ENCODE measurements at regions not wholly inside any gene's neighbourhood (a gene's known extent, or its start where the extent isn't known, plus 50 kb on each side); places are given as distances from the start of the nearest gene placed in this dataset.

- BruUV-seq (replicated peaks), result no TSS peak
- no peaks in the 10 kb centered on the region for H3K9me1 ChIP-seq (ENCODE audit: control insufficient read depth, insufficient read depth, low read length)
- H3K4me1 ChIP-seq (replicated peaks in 1 of 2; ENCODE audit: control insufficient read depth in 2 of 2, insufficient read depth in 2 of 2, low read length in 2 of 2), result peaks cover 9 to 14% of the 10 kb centered on the region in 2 experiments; a peak in 4 of 5 replicates
- ChIA-PET CTCF (ENCODE audit: low intra/inter-chr PET ratio) (no interaction called here), POLR2A (interaction anchor here (1.0 kb wide), 1 partner anchor 9 kb away, joined by 3 read pairs; no protein-coding TSS in a partner anchor)
- no peak overlapping the region for H3K9ac ChIP-seq (ENCODE audit: insufficient read depth in 1 of 2, low read depth in 2 of 2, low read length in 2 of 2)
- no peaks in the 10 kb centered on the region for H3K9me3 ChIP-seq (replicated peaks; ENCODE audit: control insufficient read depth, insufficient read depth, low read depth, low read length)
- ATAC-seq (no peak), DNase-seq (ENCODE audit: extremely low read depth in 1 of 4, low spot score in 3 of 4) (no peak), FAIRE-seq (no peak)
- no peak overlapping the region for H3K4me2 ChIP-seq (ENCODE audit: insufficient read depth, low read length)
- H3K4me3 ChIP-seq, result no peak overlapping the region
- no peaks in the 10 kb centered on the region for H3K79me2 ChIP-seq (ENCODE audit: control insufficient read depth, insufficient read depth, low read length)
- in situ Hi-C loops (cut with MboI), result no loop called here
- no peaks in the 10 kb centered on the region for H3K36me3 ChIP-seq (ENCODE audit: control insufficient read depth, insufficient read depth, low read length)
- peaks cover 0 to 13% of the 10 kb centered on the region in 2 experiments; a peak in 1 of 5 replicates for H3K27me3 ChIP-seq (ENCODE audit: control insufficient read depth in 2 of 2, insufficient read depth in 2 of 2, low read length in 2 of 2)
- intact Hi-C loops (cut with micrococcal nuclease), result no loop called here
- WGBS (ENCODE audit: insufficient coverage, low coverage, missing lambda C conversion rate), result 46% methylated on average over 8 of the region's 8 CpGs
- H4K20me1 ChIP-seq (replicated peaks; ENCODE audit: control insufficient read depth, insufficient read depth, low read length), result no peaks in the 10 kb centered on the region
- no peak overlapping the region for H3K27ac ChIP-seq (ENCODE audit: extremely low read depth, low read depth, low read length)
- H2AFZ ChIP-seq (ENCODE audit: low read depth, low read length), result no peak overlapping the region
- TF ChIP-seq SAFB (IDR thresholded peaks at IDR 0.05; ENCODE audit: borderline replicate concordance, low read depth, low read length), result no peak
- TF ChIP-seq, protein P1, sequence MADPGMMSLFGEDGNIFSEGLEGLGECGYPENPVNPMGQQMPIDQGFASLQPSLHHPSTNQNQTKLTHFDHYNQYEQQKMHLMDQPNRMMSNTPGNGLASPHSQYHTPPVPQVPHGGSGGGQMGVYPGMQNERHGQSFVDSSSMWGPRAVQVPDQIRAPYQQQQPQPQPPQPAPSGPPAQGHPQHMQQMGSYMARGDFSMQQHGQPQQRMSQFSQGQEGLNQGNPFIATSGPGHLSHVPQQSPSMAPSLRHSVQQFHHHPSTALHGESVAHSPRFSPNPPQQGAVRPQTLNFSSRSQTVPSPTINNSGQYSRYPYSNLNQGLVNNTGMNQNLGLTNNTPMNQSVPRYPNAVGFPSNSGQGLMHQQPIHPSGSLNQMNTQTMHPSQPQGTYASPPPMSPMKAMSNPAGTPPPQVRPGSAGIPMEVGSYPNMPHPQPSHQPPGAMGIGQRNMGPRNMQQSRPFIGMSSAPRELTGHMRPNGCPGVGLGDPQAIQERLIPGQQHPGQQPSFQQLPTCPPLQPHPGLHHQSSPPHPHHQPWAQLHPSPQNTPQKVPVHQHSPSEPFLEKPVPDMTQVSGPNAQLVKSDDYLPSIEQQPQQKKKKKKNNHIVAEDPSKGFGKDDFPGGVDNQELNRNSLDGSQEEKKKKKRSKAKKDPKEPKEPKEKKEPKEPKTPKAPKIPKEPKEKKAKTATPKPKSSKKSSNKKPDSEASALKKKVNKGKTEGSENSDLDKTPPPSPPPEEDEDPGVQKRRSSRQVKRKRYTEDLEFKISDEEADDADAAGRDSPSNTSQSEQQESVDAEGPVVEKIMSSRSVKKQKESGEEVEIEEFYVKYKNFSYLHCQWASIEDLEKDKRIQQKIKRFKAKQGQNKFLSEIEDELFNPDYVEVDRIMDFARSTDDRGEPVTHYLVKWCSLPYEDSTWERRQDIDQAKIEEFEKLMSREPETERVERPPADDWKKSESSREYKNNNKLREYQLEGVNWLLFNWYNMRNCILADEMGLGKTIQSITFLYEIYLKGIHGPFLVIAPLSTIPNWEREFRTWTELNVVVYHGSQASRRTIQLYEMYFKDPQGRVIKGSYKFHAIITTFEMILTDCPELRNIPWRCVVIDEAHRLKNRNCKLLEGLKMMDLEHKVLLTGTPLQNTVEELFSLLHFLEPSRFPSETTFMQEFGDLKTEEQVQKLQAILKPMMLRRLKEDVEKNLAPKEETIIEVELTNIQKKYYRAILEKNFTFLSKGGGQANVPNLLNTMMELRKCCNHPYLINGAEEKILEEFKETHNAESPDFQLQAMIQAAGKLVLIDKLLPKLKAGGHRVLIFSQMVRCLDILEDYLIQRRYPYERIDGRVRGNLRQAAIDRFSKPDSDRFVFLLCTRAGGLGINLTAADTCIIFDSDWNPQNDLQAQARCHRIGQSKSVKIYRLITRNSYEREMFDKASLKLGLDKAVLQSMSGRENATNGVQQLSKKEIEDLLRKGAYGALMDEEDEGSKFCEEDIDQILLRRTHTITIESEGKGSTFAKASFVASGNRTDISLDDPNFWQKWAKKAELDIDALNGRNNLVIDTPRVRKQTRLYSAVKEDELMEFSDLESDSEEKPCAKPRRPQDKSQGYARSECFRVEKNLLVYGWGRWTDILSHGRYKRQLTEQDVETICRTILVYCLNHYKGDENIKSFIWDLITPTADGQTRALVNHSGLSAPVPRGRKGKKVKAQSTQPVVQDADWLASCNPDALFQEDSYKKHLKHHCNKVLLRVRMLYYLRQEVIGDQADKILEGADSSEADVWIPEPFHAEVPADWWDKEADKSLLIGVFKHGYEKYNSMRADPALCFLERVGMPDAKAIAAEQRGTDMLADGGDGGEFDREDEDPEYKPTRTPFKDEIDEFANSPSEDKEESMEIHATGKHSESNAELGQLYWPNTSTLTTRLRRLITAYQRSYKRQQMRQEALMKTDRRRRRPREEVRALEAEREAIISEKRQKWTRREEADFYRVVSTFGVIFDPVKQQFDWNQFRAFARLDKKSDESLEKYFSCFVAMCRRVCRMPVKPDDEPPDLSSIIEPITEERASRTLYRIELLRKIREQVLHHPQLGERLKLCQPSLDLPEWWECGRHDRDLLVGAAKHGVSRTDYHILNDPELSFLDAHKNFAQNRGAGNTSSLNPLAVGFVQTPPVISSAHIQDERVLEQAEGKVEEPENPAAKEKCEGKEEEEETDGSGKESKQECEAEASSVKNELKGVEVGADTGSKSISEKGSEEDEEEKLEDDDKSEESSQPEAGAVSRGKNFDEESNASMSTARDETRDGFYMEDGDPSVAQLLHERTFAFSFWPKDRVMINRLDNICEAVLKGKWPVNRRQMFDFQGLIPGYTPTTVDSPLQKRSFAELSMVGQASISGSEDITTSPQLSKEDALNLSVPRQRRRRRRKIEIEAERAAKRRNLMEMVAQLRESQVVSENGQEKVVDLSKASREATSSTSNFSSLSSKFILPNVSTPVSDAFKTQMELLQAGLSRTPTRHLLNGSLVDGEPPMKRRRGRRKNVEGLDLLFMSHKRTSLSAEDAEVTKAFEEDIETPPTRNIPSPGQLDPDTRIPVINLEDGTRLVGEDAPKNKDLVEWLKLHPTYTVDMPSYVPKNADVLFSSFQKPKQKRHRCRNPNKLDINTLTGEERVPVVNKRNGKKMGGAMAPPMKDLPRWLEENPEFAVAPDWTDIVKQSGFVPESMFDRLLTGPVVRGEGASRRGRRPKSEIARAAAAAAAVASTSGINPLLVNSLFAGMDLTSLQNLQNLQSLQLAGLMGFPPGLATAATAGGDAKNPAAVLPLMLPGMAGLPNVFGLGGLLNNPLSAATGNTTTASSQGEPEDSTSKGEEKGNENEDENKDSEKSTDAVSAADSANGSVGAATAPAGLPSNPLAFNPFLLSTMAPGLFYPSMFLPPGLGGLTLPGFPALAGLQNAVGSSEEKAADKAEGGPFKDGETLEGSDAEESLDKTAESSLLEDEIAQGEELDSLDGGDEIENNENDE (IDR thresholded peaks at IDR 0.05; ENCODE audit: low read depth, low read length), result no peak
- TF ChIP-seq TAF15 (IDR thresholded peaks at IDR 0.05; ENCODE audit: low read depth, low read length), result no peak
- no peak for TF ChIP-seq MECOM (CRISPR knock-in tag; IDR thresholded peaks at IDR 0.05)
- no peak for TF ChIP-seq CBX3 (IDR thresholded peaks at IDR 0.05; ENCODE audit: borderline replicate concordance in 1 of 2, low read length in 2 of 2)
Measured at GRCh38 chr2:8327371-8328100, 354.3 kb upstream of the ID2 start.

Measured in K562 (cell line).